ENCODE measurements at regions not wholly inside any gene's neighbourhood (a gene's known extent, or its start where the extent isn't known, plus 50 kb on each side); places are given as distances from the start of the nearest gene placed in this dataset.

- TF ChIP-seq ZFX (IDR thresholded peaks at IDR 0.05) (no peak), CTCF (conservative IDR thresholded peaks at IDR 0.05) (no peak)
- no peak overlapping the region for H3K27ac ChIP-seq
Measured at GRCh38 chr3:106251160-106251892, 382.5 kb upstream of the CBLB start.

- no peak overlapping the region for H3K27ac ChIP-seq
- TF ChIP-seq ZFX (IDR thresholded peaks at IDR 0.05) (no peak), CTCF (conservative IDR thresholded peaks at IDR 0.05) (no peak)
Measured at GRCh38 chr3:106255870-106256248, 387.0 kb upstream of the CBLB start.

GRCh38 chr3:106256249-106256957, 387.6 kb upstream of the CBLB start:
- TF ChIP-seq ZFX (IDR thresholded peaks at IDR 0.05) (no peak), CTCF (conservative IDR thresholded peaks at IDR 0.05) (no peak)
- H3K27ac ChIP-seq, result no peak overlapping the region

- H3K27ac ChIP-seq, result no peak overlapping the region
- TF ChIP-seq ZFX (IDR thresholded peaks at IDR 0.05), result no peak
- no peak for TF ChIP-seq CTCF (conservative IDR thresholded peaks at IDR 0.05)
Measured at GRCh38 chr3:106257172-106257571, 388.4 kb upstream of the CBLB start.

- no peak overlapping the region for H3K27ac ChIP-seq
- TF ChIP-seq CTCF (conservative IDR thresholded peaks at IDR 0.05), result no peak
- no peak for TF ChIP-seq ZFX (IDR thresholded peaks at IDR 0.05)
Measured at GRCh38 chr3:106261396-106261795, 392.6 kb upstream of the CBLB start.

- TF ChIP-seq CTCF (conservative IDR thresholded peaks at IDR 0.05) (no peak), ZFX (IDR thresholded peaks at IDR 0.05) (no peak)
- H3K27ac ChIP-seq, result no peak overlapping the region
Measured at GRCh38 chr3:106261915-106262683, 393.3 kb upstream of the CBLB start.

GRCh38 chr3:106263011-106263410, 394.2 kb upstream of the CBLB start:
- TF ChIP-seq CTCF (conservative IDR thresholded peaks at IDR 0.05), result no peak
- TF ChIP-seq ZFX (IDR thresholded peaks at IDR 0.05), result no peak
- H3K27ac ChIP-seq, result no peak overlapping the region
